Liver (tissue), 7 donors: ENCODE measurements at regions not wholly inside any gene's neighbourhood (a gene's known extent, or its start where the extent isn't known, plus 50 kb on each side); places are given as distances from the start of the nearest gene placed in this dataset.

Experiments
- DNase-seq: peaks from one replicate; pipeline ENCODE4 v3.0.0-alpha.2; 2017; ENCODE audit warnings: low spot score
- H3K27ac ChIP-seq, 2 donors: one replicate each; pipeline ENCODE4 v1.7.0; 2013; ENCODE audit warnings: inconsistent platforms in 2 of 2, low read length in 2 of 2, control low read depth in 1 of 2, low read depth in 1 of 2, mild to moderate bottlenecking in 1 of 2
- H3K27me3 ChIP-seq, 4 donors: one replicate each; pipeline versions ENCODE4 v1.6.1 to v1.7.0; 2013; ENCODE audit warnings: low read length in 3 of 4, inconsistent platforms in 1 of 4, mild to moderate bottlenecking in 1 of 4, moderate library complexity in 1 of 4; ENCODE audit not compliant: control insufficient read depth in 4 of 4, insufficient read depth in 4 of 4
- H3K36me3 ChIP-seq, 4 donors: one replicate each; pipeline versions ENCODE4 v1.6.1 to v1.7.0; 2013; ENCODE audit warnings: low read length in 3 of 4, mild to moderate bottlenecking in 3 of 4, low read depth in 1 of 4, moderate library complexity in 1 of 4; ENCODE audit not compliant: control insufficient read depth in 4 of 4, insufficient read depth in 3 of 4
- H3K4me1 ChIP-seq, 4 donors: one replicate each; pipeline versions ENCODE4 v1.6.1 to v1.7.0; 2013; ENCODE audit warnings: low read length in 3 of 4, mild to moderate bottlenecking in 3 of 4, moderate library complexity in 1 of 4; ENCODE audit not compliant: control insufficient read depth in 4 of 4, insufficient read depth in 4 of 4
- H3K4me3 ChIP-seq, 3 donors: one replicate each; pipeline versions ENCODE4 v1.6.1 to v1.7.0; 2013; ENCODE audit warnings: low read length in 3 of 3, control low read depth in 1 of 3, low read depth in 1 of 3, mild to moderate bottlenecking in 1 of 3
- H3K9ac ChIP-seq, 2 donors: one replicate each; pipeline ENCODE4 v1.7.0; 2013; ENCODE audit warnings: low read length in 2 of 2, mild to moderate bottlenecking in 2 of 2, moderate library complexity in 2 of 2, control low read depth in 1 of 2, low read depth in 1 of 2
- H3K9me3 ChIP-seq, 4 donors: one replicate each; pipeline versions ENCODE4 v1.6.1 to v1.7.0; 2013; ENCODE audit warnings: low read length in 3 of 4; ENCODE audit not compliant: control insufficient read depth in 4 of 4
- EGR1 ChIP-seq, 2 donors: IDR thresholded peaks; 2 replicates each; pipeline ENCODE4 v1.6.1; 2016 to 2018; ENCODE audit warnings: antibody characterized with exemption in 2 of 2, low read depth in 2 of 2
- FOXA1 ChIP-seq: IDR thresholded peaks from 2 replicates; pipeline ENCODE4 v1.6.1; 2016; ENCODE audit warnings: antibody characterized with exemption
- FOXA2 ChIP-seq: IDR thresholded peaks from 2 replicates; pipeline ENCODE4 v1.6.1; 2016; ENCODE audit warnings: antibody characterized with exemption
- GABPA ChIP-seq, 2 donors: IDR thresholded peaks in 1 of 2; conservative IDR thresholded peaks in 1 of 2; 2 replicates each; pipeline ENCODE4 v1.6.1; 2016; ENCODE audit warnings: antibody characterized with exemption in 2 of 2, mild to moderate bottlenecking in 1 of 2, moderate library complexity in 1 of 2
- HNF4A ChIP-seq, 2 donors: conservative IDR thresholded peaks; 2 replicates each; pipeline ENCODE4 v1.6.1; 2016; ENCODE audit warnings: antibody characterized with exemption in 2 of 2, mild to moderate bottlenecking in 2 of 2
- HNF4G ChIP-seq: IDR thresholded peaks from 2 replicates; pipeline ENCODE4 v1.6.1; 2016; ENCODE audit warnings: antibody characterized with exemption
- JUND ChIP-seq, 2 donors: IDR thresholded peaks; 2 replicates each; pipeline ENCODE4 v1.6.1; 2016; ENCODE audit warnings: antibody characterized with exemption in 2 of 2
- NR2F2 ChIP-seq: IDR thresholded peaks from 2 replicates; pipeline ENCODE4 v1.6.1; 2016; ENCODE audit warnings: antibody characterized with exemption
- RAD21 ChIP-seq, 2 donors: IDR thresholded peaks; 2 replicates each; pipeline ENCODE4 v1.6.1; 2016; ENCODE audit warnings: antibody characterized with exemption in 2 of 2, mild to moderate bottlenecking in 2 of 2
- SP1 ChIP-seq: IDR thresholded peaks from 2 replicates; pipeline ENCODE4 v1.6.1; 2018; ENCODE audit warnings: antibody characterized with exemption, mild to moderate bottlenecking
- TAF1 ChIP-seq: conservative IDR thresholded peaks from 2 replicates; pipeline ENCODE4 v1.6.1; 2016; ENCODE audit warnings: antibody characterized with exemption, mild to moderate bottlenecking
- YY1 ChIP-seq: IDR thresholded peaks from 2 replicates; pipeline ENCODE4 v1.6.1; 2016; ENCODE audit warnings: antibody characterized with exemption, mild to moderate bottlenecking
- WGBS: extraction: QIAGEN DNeasy Blood & Tissue Kit; methylation state at CpG from one replicate; pipeline ENCODE4 v1.1.7; 2013; 5-methylcytosine and 5-hydroxymethylcytosine counted together
- TF ChIP-seq, protein P1 (sequence below): IDR thresholded peaks from 2 replicates; pipeline ENCODE4 v1.6.1; 2016; ENCODE audit warnings: antibody characterized with exemption
- TF ChIP-seq, protein P2 (sequence below): IDR thresholded peaks from 2 replicates; pipeline ENCODE4 v1.6.1; 2016; ENCODE audit warnings: antibody characterized with exemption
- TF ChIP-seq, protein P3 (sequence below): IDR thresholded peaks from 2 replicates; pipeline ENCODE4 v1.6.1; 2016; ENCODE audit warnings: antibody characterized with exemption
- donor health status: healthy.
- donor health status: healthy.
- donor health status: healthy.
- donor health status: healthy.

DNA sequence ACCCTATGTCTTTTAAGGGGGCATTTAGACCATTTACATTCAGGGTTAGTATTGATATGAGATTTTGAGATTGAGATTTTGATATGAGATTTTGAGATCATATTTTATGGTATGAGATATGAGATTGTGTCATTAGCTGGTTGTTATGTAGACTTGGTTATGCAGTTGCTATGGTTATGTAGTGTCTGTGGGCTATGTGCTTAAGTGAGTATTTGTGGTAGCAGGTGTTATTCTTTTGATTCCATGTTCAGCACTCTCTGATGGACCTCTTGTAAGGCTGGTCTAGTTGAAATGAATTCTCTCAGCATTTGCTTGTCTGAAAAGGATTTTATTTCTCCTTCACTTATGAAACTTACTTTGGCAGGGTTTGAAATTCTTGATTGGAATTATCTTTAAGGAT is 225.4 kb downstream of the SATB1 start (continued):
- TF ChIP-seq GABPA (IDR thresholded peaks at IDR 0.05 in 1 of 2, conservative IDR thresholded peaks at IDR 0.05 in 1 of 2) (no peak), RAD21 (IDR thresholded peaks at IDR 0.05) (no peak), EGR1 (IDR thresholded peaks at IDR 0.05; ENCODE audit: low read depth in 2 of 2) (no peak)

DNA sequence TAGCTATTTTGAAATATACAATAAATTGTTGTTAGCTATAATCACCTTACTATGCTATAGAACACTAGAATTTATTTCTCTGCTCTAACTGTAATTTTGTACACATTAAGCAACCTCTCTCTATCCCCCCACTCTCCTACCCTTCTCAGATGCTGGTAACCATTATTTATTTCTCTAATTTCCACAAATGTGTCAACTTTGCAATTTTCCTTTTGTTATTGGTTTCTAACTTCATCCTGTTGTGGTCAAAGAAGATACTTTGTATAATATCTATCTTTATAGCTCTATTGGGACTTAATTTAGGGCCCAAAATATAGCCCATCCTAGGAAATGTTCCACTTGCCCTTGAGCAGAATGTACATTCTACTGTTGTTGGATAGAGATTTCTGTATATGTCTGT is 229.3 kb downstream of the SATB1 start:
- H3K4me3 ChIP-seq = no peak overlapping the region
- H3K9ac ChIP-seq = no peak overlapping the region
- no peaks in the 10 kb centered on the region for H3K27me3 ChIP-seq
- DNase-seq = no peak
- H3K36me3 ChIP-seq = no peaks in the 10 kb centered on the region
- TF ChIP-seq, protein P1, sequence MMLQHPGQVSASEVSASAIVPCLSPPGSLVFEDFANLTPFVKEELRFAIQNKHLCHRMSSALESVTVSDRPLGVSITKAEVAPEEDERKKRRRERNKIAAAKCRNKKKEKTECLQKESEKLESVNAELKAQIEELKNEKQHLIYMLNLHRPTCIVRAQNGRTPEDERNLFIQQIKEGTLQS = no peak
- TF ChIP-seq GABPA (IDR thresholded peaks at IDR 0.05 in 1 of 2, conservative IDR thresholded peaks at IDR 0.05 in 1 of 2) (no peak), TAF1 (no peak), NR2F2 (no peak), YY1 (no peak), FOXA1 (no peak), EGR1 (IDR thresholded peaks at IDR 0.05; ENCODE audit: low read depth in 2 of 2) (no peak), JUND (IDR thresholded peaks at IDR 0.05) (no peak), HNF4G (no peak), HNF4A (conservative IDR thresholded peaks at IDR 0.05) (no peak)
- TF ChIP-seq, protein P2, sequence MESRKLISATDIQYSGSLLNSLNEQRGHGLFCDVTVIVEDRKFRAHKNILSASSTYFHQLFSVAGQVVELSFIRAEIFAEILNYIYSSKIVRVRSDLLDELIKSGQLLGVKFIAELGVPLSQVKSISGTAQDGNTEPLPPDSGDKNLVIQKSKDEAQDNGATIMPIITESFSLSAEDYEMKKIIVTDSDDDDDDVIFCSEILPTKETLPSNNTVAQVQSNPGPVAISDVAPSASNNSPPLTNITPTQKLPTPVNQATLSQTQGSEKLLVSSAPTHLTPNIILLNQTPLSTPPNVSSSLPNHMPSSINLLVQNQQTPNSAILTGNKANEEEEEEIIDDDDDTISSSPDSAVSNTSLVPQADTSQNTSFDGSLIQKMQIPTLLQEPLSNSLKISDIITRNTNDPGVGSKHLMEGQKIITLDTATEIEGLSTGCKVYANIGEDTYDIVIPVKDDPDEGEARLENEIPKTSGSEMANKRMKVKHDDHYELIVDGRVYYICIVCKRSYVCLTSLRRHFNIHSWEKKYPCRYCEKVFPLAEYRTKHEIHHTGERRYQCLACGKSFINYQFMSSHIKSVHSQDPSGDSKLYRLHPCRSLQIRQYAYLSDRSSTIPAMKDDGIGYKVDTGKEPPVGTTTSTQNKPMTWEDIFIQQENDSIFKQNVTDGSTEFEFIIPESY = no peak
- TF ChIP-seq, protein P3, sequence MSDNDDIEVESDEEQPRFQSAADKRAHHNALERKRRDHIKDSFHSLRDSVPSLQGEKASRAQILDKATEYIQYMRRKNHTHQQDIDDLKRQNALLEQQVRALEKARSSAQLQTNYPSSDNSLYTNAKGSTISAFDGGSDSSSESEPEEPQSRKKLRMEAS = no peak
- H3K4me1 ChIP-seq = no peaks in the 10 kb centered on the region
- peaks cover 0 to 4% (median 0%) of the 10 kb centered on the region in 4 donors for H3K9me3 ChIP-seq
- H3K27ac ChIP-seq = no peak overlapping the region

DNA sequence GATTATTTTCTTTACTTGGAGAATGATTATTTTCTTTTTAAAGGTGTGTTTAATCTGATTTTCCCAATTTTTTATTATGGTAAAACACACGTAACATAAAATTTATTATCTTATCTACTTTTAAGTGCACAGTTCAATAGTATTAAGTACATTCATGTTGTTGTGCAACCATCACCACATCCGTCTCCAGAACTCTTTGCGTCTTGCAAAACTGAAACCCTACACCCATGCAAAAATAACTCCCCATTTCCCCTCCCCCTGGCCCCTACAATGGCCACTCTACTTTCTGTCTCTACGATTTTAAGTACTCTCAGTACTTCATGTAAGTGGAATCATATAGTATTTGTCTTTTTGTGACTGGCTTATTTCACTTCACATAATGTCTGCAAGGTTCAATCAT is 230.7 kb downstream of the SATB1 start:
- H3K9ac ChIP-seq = no peak overlapping the region
- WGBS = 58% methylated on average over 4 of the region's 4 CpGs
- DNase-seq = no peak
- H3K9me3 ChIP-seq = peaks cover 0 to 4% (median 0%) of the 10 kb centered on the region in 4 donors
- no peaks in the 10 kb centered on the region for H3K27me3 ChIP-seq
- no peak overlapping the region for H3K4me3 ChIP-seq
- H3K27ac ChIP-seq = no peak overlapping the region
- H3K4me1 ChIP-seq = no peaks in the 10 kb centered on the region
- no peaks in the 10 kb centered on the region for H3K36me3 ChIP-seq
- TF ChIP-seq EGR1 (IDR thresholded peaks at IDR 0.05; ENCODE audit: low read depth in 2 of 2) (no peak), YY1 (no peak), HNF4G (no peak), NR2F2 (no peak), RAD21 (IDR thresholded peaks at IDR 0.05) (no peak), FOXA1 (no peak), FOXA2 (no peak), SP1 (no peak), TAF1 (no peak)
- TF ChIP-seq, protein P3 = no peak
- TF ChIP-seq, protein P2 = no peak
